Right kidney (tissue), 1 donor: ENCODE measurements at regions not wholly inside any gene's neighbourhood (a gene's known extent, or its start where the extent isn't known, plus 50 kb on each side); places are given as distances from the start of the nearest gene placed in this dataset.

Experiments
- DNase-seq: peaks from one replicate; pipeline ENCODE4 v3.0.0-alpha.2; 2016

DNA sequence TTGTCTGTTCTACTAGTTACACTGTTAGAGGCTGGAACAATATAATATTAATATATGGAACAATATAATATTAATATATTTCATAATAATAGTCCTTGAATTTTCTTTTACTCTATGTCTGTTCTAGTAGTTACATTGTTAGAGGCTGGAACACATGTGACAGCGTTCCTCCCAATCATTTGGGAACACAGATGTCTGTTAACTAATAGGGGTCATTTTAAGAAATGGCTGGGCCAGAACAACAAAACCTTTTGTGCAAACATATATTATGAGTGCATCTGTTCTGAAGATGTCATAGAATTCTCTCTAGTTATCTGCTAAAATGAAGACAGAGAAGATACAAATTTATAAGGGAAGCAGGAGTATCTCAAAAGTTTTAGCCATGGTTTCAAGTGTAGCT, 114.0 kb upstream of the PDZRN3 start:
- no peak for DNase-seq

DNA sequence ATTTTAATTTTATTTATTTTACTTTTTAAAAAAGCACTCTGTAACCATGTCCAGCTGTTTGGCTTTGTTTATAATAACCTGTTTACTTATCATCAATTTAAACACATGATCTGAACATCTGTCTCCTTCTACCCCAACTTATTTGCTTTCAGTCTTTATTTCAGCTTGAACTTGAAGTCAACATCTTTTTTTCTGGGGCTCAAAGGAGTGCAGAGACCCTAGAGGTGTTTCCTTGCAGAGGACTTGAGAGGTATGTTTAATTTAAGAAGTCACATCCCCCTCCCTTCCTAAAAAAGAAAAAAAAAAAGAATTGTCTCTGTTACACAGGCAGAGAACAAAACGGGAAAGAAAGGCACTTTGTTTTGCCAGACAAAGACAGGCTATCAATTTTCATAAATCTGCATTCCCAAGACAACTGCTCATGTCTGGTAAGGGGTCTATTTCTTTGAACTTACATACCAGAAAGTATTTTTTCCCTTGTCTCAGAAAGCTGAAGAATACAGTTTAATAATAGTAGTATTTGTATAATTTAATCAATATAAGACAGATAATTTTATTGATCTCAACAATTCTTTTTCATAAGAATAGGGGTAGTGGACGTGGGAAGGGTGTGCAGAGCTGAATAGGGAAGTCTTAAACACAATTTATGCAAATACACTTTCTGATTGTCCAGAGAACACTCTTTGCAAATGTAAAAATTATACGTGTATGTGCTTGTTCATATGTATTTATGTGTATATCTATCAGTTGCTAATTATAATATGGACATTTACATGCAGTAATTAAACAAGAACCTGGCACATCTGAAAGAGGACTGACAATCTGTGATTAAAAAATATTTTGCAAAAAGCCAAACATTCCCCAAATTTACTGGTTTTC, 109.7 kb upstream of the PDZRN3 start:
- DNase-seq = no peak

DNA sequence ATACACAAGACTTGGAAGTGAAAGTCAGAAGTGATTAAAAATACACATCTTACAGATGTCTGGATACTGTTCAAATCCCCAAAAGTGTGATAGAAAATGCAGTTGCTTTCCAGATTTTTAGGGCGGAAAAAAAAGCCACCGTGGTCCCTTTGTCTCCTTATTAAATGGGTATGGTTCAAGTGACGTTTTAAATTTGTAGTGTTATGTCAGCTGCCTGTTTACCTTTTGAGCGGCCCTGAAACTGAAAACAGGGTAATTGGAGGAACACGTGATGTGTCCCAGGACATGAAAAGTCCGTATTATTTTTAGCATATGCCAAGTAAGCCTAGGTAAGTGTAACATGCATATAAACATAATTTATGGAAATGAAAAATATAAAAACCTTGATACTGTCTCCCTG, 109.0 kb upstream of the PDZRN3 start:
- DNase-seq = no peak

DNA sequence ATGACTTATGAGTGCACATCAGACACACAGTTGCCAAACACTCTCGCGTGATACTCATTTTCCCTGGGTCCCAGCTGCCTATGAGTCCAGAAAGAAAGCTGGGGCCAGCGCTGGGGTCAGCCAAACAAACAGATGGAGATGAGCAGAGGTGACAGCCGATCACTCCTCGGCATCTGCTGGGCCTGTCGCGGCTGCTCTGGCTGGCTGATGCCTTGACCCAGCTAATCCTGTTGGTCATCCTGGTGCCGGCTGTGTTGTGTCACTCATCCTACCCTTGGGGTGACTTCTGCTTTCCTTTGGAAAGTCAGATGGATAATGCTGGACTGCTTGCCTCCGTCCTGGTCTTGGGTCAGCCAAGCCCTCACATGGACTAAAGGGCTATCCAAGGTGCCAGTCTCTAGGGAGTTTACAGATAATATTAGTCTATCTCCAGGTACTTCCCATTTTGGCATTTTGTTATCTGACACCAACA, 105.3 kb upstream of the PDZRN3 start:
- DNase-seq = no peak

DNA sequence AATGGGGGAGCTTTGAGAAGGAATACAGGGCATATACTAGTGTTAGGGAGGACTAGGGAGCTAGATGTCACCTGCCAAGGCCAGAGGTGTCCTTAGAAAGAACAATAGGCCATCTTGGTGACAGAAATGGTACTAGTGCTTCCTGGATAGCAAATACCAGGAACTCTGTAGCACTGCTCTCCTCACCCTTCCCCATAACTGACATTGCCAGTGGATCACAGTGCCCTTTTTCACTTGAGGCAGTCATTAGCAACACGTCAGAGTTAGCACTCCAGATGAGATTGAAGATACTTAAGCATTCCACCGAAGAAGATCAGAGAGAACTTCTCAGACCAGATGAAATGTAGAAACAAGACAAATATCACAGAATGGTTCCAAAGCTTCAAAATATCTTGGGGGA, 103.1 kb upstream of the PDZRN3 start:
- no peak for DNase-seq

DNA sequence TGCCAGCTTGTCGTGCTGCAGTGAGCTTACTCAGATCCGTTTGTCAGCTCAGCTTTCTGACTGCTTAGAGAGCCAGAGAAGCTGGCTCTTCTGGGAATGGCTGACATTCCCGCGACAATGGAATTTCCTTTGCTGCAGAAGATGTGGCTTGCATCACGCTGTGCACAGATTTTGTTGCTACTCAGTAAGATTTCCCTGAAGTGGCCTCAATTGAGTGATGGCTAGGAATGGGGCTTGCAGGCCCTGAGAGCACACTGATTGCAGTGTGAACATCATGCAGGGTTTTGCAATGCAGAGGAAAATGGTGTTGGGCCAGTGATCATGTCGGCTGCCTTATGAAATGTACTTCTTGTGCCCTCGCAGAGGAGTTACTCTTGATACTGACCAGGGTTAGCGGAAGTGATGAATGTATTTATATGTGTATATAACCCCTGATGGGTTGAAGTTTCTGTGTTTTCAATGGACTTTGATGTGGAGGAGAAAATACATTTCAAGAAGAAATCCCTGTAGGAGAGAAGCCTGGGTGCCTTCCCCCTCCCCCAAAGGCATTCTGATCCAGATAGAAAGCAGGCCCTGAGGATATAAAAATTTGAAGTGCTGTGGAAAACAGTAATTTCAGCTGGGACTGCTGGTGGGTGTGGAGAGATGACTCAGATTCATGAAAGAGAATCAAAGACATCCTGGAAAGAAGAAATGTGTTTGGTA, 102.5 kb upstream of the PDZRN3 start:
- peak; percentile 44 for DNase-seq

DNA sequence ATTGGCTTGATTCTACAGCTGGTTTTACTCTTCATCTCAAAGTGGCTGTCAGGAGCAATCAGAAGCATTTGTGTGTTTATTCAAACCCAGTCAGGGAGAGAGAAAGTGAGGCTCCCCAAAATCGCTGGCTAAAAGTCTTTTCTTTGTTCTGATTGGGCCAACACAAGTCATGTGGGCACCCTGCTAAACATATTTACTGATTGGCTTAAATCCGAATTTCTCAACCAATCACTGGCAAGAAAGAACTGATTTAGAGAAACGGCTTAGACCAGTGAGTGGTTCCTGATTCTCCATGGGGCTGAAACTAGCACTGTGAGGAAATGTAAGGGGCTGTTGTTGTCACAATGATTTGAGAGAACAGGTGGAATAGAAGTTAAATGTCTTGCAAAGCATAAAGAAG, 98.9 kb upstream of the PDZRN3 start:
- DNase-seq = no peak

DNA sequence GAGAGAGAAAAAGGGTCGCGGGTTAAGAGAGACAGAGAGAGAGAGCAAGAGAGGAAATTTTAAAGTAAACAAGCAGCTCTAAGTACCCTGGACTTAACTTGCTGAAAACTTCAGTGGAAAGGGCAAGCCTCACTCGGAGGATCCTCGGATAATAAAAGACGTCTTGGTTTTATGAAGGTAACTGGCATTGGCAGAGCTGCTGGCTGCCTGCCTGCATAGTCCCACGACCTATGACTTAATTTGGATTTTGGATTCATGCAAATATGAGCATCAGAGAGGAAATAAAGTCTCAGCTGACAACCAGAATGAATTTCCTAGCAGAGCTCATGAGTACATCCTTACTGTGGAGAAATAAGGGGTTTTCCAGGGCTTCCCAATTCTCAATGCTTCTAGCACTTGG, 95.1 kb upstream of the PDZRN3 start:
- no peak for DNase-seq

DNA sequence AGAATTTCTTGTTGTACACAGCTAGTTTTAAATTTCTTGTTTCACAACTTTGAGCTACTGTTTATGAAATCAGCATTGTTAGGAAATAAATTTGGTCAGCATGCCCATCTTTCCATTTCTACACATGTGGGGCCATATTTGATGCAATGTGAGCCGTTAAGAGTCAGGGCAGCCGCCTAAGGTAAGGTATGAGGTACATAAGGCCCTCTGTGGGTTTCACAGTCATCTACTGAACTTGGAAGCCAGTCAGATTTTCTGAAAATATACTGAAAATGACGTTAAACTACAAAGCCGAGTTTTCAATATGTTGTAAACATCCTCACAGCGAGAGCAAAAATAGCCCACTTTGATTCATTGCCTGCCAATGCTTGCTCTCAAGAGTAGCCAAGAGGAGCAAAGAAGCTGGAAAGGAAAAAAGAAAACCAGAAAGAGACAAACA, 94.7 kb upstream of the PDZRN3 start:
- DNase-seq = no peak

DNA sequence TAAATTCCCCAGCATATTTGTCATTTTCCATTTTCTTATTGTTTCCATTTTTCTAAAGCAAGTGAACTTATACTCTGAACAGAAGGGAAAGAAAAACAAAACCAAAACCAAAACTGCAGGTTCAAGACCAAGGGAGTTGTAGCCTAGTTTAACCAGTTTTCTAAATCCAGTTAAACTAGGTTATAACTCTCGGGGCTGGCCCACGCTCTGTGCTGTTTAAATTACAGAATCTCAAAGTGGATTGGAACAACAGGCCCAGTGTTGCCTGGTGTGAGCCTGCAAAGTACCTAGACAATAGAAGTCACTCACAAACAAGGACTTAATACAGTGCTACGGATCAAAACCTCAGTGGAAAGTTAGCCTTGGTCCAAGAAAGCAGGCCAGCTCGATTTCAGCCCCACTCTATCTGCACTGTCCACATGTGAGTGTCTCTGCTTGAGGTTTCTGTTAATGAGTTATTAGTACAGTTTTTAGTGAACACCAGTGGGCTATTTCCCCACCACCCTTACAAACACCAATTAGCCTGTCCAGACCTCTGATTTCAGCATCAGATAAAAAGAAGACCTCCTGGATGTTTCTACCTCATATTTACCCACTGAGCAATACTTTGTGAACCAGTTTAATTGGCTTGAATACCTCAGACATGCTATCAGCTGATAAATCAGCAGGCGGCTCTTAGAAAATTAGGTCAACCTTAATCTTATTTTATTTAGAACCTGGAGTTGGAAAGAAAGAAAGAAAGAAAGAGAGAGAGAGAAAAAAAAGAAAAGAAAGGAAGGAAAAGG, 93.8 kb upstream of the PDZRN3 start:
- DNase-seq = no peak

DNA sequence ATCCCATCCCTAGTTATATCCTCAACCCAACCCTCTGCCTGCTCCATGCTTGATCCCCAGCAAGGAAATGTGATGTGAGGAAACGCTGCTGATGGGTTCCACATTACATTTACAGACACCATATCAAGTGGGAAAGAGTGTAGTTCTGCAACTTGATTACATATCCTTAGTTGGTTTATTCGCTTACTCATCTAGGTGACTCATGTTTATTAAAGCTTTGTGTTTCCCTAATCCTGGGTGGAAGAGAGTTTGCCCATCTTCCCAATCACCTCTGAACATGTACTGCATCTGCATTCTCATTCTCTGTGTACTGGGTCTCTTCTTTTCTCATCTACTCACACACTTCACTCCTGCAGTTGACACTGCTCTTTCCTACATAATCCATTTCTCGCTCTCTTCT, 91.7 kb upstream of the PDZRN3 start:
- no peak for DNase-seq

DNA sequence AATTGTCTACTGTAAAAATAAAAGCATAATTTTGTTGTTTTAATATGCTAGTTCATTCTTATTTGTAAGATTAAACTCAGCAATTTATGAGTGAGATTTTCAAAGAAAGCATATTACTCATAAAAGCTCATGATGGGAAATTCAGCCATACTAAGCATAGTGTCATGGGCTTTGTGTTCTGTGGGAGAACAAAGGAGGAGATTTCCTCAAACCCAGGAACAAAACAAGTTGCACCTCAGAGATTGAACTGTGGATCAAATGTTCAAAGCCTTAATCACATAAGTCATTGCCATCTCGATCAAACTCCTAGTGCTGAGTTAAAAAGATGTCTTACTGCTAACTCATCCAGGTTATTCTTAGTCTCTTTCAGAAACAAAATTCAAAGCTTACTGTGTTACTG, 85.6 kb upstream of the PDZRN3 start:
- no peak for DNase-seq

DNA sequence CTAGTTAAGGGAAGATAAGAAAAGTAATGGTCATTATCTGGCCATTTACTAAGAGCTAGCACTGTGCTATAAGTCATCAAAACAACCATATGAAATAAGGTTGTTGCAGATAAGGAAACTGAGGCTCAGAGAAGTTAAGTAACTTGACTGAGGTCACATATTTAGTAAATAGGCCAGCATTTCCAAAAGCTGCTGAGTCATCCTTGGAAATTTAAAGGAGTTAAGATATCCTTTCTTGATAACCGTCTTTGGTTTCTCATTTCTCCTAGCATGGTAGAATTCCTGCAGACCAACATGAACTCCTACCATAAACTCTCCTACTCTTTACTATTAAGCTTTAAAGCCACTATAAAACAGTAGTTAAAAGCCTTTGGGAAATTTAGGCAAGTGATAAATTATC, 85.0 kb upstream of the PDZRN3 start:
- DNase-seq = no peak

DNA sequence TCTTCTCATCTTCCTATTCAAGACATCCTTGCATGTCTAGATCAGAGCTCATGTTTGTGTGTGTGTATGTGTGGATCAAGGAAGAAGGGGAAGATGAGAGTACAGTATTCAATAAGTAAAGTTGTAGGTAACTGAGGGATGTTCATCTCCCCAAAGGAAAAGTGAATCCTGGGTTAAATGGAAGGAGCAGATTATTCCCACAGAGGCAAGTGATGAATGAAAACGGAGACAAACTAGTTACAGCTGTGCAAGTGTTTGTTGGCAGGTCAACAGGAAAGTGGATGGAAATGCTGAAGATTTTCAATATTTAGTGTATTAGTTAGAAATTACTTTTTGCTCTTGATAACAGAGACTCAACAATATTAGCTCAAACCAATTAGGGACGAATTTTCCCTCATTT, 84.2 kb upstream of the PDZRN3 start:
- DNase-seq = no peak

DNA sequence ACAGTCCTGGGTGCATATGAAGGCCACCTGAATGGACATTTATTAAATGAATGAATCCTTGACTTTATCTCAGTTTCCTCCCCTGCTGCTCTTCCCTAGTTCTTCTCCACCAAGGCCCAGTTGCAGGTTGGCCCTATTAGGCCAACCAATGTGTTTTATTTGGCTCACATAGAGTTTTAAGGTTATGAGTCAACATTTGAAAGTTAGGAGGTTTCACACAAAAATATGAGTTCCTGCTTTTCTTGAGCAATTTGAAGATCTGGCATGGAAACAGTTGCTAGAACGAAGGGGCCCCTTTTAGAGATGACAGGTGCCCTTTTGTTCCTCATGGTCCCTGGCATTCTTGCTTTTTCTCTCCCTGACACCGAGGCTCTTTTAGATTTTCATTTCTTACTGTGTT, 83.0 kb upstream of the PDZRN3 start:
- no peak for DNase-seq

DNA sequence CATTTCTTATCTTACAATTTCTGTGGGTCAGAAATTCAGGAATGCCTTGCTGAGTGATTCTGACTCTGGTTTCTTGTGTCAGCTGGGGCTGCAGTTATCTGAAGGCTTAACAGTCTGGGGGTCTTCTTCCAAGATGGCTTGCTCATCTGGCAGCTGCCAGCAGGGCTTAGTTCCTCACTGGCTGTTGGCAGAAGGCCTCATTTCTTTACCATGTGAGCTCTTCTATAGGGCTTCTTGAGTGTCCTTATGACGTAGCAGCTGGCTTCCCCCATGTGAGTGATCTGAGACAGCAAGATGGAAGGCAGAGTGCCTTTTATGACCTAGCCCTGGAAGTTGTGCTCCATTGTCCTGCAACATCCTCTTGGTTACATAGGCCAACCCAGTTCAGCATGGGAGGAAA, 82.0 kb upstream of the PDZRN3 start:
- no peak for DNase-seq

DNA sequence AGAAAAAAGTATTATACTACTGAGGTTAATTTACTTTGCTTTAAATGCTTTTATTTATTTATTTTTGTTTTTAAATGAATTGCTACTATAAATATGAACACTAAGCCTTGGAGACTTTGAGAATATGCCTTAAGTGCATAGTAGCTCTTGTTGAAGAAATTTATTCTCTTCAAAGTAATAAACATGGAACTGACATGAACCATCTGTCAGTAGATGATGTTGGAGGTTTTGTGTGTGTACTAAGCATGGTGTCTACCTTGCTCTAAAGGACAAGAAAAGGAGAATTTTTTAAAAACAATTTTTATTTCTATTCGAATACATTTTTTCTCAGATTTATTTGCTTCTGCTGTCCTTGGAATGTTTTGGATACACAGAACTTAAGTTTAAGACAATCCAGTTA, 81.1 kb upstream of the PDZRN3 start:
- DNase-seq = no peak

DNA sequence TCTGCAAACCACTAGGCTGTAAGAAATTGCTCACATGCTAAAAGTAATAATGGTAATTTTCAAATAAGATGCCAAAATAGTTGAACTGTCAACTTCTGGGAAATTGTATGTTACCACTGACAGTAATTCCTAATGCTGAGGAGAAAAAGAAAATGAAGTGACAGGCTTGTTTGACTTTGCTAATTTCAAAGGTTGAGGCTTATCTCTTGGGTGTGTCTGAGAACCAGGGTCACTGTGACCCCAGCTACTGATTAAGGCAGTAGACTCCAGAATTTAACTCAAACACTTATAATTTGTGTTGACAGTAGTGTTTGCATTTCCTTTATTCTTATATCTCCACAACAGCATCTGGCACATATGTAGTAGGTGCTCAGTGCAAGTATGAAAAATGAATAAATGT, 74.6 kb upstream of the PDZRN3 start:
- DNase-seq = no peak

DNA sequence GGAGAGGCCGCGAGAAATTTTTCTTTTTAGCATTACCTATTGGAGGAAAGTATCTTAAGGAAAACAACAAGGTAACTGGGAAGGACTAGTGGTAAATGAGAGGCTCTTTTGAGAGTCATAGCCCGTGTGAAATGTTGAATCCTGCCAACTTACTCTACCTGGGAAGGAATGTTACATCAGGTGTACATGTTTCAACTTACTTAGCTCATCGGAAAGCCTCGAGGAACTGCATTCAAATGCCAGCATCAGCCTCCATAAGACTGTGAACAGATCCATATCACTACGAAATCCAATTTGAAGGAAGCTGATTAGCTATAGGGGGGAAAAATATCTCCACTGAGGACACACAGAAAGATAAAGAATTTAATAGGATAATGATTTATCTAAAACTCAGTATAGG, 72.3 kb upstream of the PDZRN3 start:
- DNase-seq = no peak

DNA sequence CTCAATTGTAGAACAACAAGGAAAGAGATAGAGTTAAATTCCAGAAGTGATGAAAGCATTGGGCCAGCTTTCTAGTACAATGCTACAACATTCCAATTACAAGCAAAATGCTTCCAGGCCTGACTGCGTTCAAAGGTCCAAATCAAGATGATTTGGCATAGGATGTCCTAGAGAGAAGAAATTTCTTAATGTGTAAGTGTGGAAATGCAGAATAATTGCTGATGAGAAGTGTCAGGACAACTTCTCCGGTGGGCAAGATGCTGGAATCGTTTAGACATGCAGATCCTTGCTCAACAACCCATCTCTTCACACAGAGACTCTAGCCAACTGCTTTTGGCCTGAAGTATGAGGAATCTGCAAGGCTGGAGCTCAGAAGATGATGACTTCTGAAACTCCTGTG, 71.1 kb upstream of the PDZRN3 start:
- no peak for DNase-seq

DNA sequence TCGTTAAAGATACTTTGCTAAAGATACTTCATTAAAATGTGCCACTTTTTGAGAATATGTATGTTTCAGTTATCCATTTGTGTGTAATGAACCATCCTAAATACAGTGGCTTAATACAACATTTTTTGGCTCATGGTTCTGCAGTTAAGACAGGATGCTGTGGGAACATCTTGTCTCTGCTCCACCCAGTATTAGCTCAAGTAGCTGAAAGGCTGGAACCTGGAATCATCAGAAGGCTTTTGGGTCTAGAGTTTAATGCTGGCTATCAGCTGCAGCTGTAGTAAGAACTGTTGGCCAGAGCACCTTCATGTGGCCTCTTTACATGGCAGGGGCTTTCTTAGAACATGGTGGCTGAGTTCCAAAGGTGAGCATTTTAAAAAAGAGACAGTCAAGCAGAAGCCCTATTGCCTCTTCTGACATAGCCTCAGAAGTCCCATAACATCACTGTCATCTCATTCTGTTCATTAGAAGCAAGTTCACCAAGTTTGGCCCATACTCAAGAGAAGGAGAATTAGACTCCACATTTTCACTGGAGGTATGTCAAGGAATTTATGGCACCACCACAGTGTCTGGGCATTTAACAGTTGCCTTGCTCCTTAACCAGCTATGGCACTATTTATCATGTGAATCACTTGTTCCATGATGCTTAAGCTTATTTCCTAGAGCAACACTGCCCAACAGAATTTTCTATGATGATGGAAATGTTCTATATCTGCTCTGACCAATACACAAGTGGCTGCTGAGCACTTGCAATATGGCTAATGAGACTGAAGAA, 70.4 kb upstream of the PDZRN3 start:
- DNase-seq = no peak
